ENCODE measurements at regions not wholly inside any gene's neighbourhood (a gene's known extent, or its start where the extent isn't known, plus 50 kb on each side); places are given as distances from the start of the nearest gene placed in this dataset.

DNA sequence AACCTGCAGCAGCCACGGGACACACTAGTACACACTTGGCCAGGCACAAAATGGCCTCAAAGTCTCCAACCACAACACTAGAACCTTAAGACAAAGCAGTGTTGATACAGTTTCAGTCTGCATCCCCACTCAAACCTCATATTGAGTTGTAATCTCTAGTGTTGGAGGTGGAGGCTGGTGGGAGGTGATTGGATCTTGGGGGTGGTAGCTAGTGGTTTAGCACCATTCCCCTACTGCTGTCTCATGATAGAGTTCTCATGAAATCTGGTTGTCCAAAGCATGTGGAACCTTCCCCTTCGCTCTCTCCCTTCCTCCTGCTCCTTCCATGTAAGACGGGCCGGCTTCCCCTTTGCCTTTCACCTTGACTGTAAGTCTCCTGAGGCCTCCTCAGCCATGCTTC, 638.7 kb downstream of the UQCRFS1 start:
- H3K9me2 ChIP-seq (ENCODE audit: insufficient read depth), result no peaks in the 10 kb centered on the region
- no peaks in the 10 kb centered on the region for H3K79me2 ChIP-seq (ENCODE audit: low read depth)
- no TSS peak for BruUV-seq (replicated peaks)
- H3K4me2 ChIP-seq, result no peak overlapping the region
- TF ChIP-seq EZH2 (IDR thresholded peaks at IDR 0.05; ENCODE audit: low read depth) (no peak), CTCF (conservative IDR thresholded peaks at IDR 0.05) (no peak)
- H3K9me3 ChIP-seq (ENCODE audit: insufficient read depth, low read depth), result no peaks in the 10 kb centered on the region
- H3F3A ChIP-seq (ENCODE audit: insufficient read depth, low read depth), result no peaks in the 10 kb centered on the region
- H2AFZ ChIP-seq, result no peak overlapping the region
- intact Hi-C loops (cut with micrococcal nuclease; ENCODE audit: unreplicated experiment), result no loop called here
- ChIA-PET POLR2A (ENCODE audit: unreplicated experiment) (no interaction called here), CTCF (no interaction called here)
- no peaks in the 10 kb centered on the region for H4K20me1 ChIP-seq (ENCODE audit: insufficient read depth)
- no peaks in the 10 kb centered on the region for H3K4me1 ChIP-seq (replicated peaks; ENCODE audit: insufficient read depth)
- no peak for DNase-seq
- no peak overlapping the region for H3K4me3 ChIP-seq
- H3K27ac ChIP-seq, result no peak overlapping the region
- H3K36me3 ChIP-seq (ENCODE audit: low read depth), result no peaks in the 10 kb centered on the region
- H3K27me3 ChIP-seq (ENCODE audit: insufficient read depth, low read depth), result no peaks in the 10 kb centered on the region

- CTCF ChIA-PET, result no interaction called here
- no peaks in the 10 kb centered on the region for H3K36me3 ChIP-seq (ENCODE audit: low read depth)
- POLR2A ChIA-PET (ENCODE audit: unreplicated experiment), result no interaction called here
- H3K4me2 ChIP-seq, result no peak overlapping the region
- DNase-seq, result no peak
- TF ChIP-seq CTCF (conservative IDR thresholded peaks at IDR 0.05), result no peak
- TF ChIP-seq EZH2 (IDR thresholded peaks at IDR 0.05; ENCODE audit: low read depth), result no peak
- BruUV-seq (replicated peaks), result no TSS peak
- no peak overlapping the region for H2AFZ ChIP-seq
- H4K20me1 ChIP-seq (ENCODE audit: insufficient read depth), result no peaks in the 10 kb centered on the region
- no peaks in the 10 kb centered on the region for H3K9me2 ChIP-seq (ENCODE audit: insufficient read depth)
- intact Hi-C loops (cut with micrococcal nuclease; ENCODE audit: unreplicated experiment), result no loop called here
- peaks cover 12% of the 10 kb centered on the region; the same call in 1 of the 2 replicates for H3K27me3 ChIP-seq (ENCODE audit: insufficient read depth, low read depth)
- H3K27ac ChIP-seq, result no peak overlapping the region
- no peaks in the 10 kb centered on the region for H3K79me2 ChIP-seq (ENCODE audit: low read depth)
- H3K9me3 ChIP-seq (ENCODE audit: insufficient read depth, low read depth), result no peaks in the 10 kb centered on the region
- H3K4me3 ChIP-seq, result no peak overlapping the region
- no peaks in the 10 kb centered on the region for H3K4me1 ChIP-seq (replicated peaks; ENCODE audit: insufficient read depth)
- no peaks in the 10 kb centered on the region for H3F3A ChIP-seq (ENCODE audit: insufficient read depth, low read depth)
Measured at GRCh38 chr19:28569132-28570131, 643.5 kb downstream of the UQCRFS1 start.

- H3K79me2 ChIP-seq (ENCODE audit: low read depth), result no peaks in the 10 kb centered on the region
- H3K9me2 ChIP-seq (ENCODE audit: insufficient read depth), result no peaks in the 10 kb centered on the region
- DNase-seq, result no peak
- no peak overlapping the region for H3K27ac ChIP-seq
- no peak overlapping the region for H2AFZ ChIP-seq
- ChIA-PET POLR2A (ENCODE audit: unreplicated experiment) (no interaction called here), CTCF (no interaction called here)
- H3K36me3 ChIP-seq (ENCODE audit: low read depth), result no peaks in the 10 kb centered on the region
- TF ChIP-seq EZH2 (IDR thresholded peaks at IDR 0.05; ENCODE audit: low read depth) (no peak), CTCF (conservative IDR thresholded peaks at IDR 0.05) (no peak)
- H3K4me3 ChIP-seq, result no peak overlapping the region
- H4K20me1 ChIP-seq (ENCODE audit: insufficient read depth), result no peaks in the 10 kb centered on the region
- no peaks in the 10 kb centered on the region for H3K4me1 ChIP-seq (replicated peaks; ENCODE audit: insufficient read depth)
- no peaks in the 10 kb centered on the region for H3K9me3 ChIP-seq (ENCODE audit: insufficient read depth, low read depth)
- BruUV-seq (replicated peaks), result no TSS peak
- intact Hi-C loops (cut with micrococcal nuclease; ENCODE audit: unreplicated experiment), result no loop called here
- no peaks in the 10 kb centered on the region for H3F3A ChIP-seq (ENCODE audit: insufficient read depth, low read depth)
- H3K4me2 ChIP-seq, result no peak overlapping the region
- peaks cover 23% of the 10 kb centered on the region; the same call in 1 of the 2 replicates for H3K27me3 ChIP-seq (ENCODE audit: insufficient read depth, low read depth)
Measured at GRCh38 chr19:28567834-28568233, 645.1 kb downstream of the UQCRFS1 start.

Data from PC-9 (cell line).